Inferior parietal cortex (tissue), 1 donor: ENCODE measurements at regions not wholly inside any gene's neighbourhood (a gene's known extent, or its start where the extent isn't known, plus 50 kb on each side); places are given as distances from the start of the nearest gene placed in this dataset.
"Not testable (repeated sequence)": the region's sequence is repeated elsewhere in the genome, so short reads cannot be mapped to it uniquely, and the experiment has no call there.

ENCODE experiments used
- DNase-seq: peaks from one replicate; pipeline ENCODE4 v3.0.0-alpha.2; 2016; ENCODE audit errors: extremely low spot score

GRCh38 chr5:114952876-114953275 is 216.8 kb downstream of the TRIM36 start:
- no peak for DNase-seq

- no peak for DNase-seq
Measured at GRCh38 chr5:114949756-114950155, 220.0 kb downstream of the TRIM36 start.

- DNase-seq: peak; percentile 60
Measured at GRCh38 chr5:114948986-114949621, 220.6 kb downstream of the TRIM36 start.

- peak; percentile 29 for DNase-seq
Measured at GRCh38 chr5:114948363-114948762, 221.3 kb downstream of the TRIM36 start.

- no peak for DNase-seq
Measured at GRCh38 chr5:114940709-114941108, 229.0 kb downstream of the TRIM36 start.

GRCh38 chr5:114935490-114935889 is 234.2 kb downstream of the TRIM36 start:
- DNase-seq: no peak

- DNase-seq: no peak
Measured at GRCh38 chr5:114928644-114929462, 240.9 kb downstream of the TRIM36 start.

- DNase-seq: no peak
Measured at GRCh38 chr5:114924769-114925168, 244.9 kb downstream of the TRIM36 start.

- no peak for DNase-seq
Measured at GRCh38 chr5:114912189-114912920, 257.4 kb downstream of the TRIM36 start.

GRCh38 chr5:114910727-114911126 is 259.0 kb downstream of the TRIM36 start:
- DNase-seq: no peak

- DNase-seq: no peak
Measured at GRCh38 chr5:114909424-114909823, 260.3 kb downstream of the TRIM36 start.

GRCh38 chr5:114903767-114904166 is 265.9 kb downstream of the TRIM36 start:
- DNase-seq: no peak

- no peak for DNase-seq
Measured at GRCh38 chr5:114898602-114899001, 271.1 kb downstream of the TRIM36 start.

GRCh38 chr5:114883675-114884074 is 286.0 kb downstream of the TRIM36 start:
- no peak for DNase-seq

- peak; percentile 42 for DNase-seq
Measured at GRCh38 chr5:114859438-114859735, 310.3 kb downstream of the TRIM36 start.

GRCh38 chr5:114858665-114859437 is 310.9 kb downstream of the TRIM36 start:
- peak; percentile 27 for DNase-seq

GRCh38 chr5:114857941-114858551 is 311.7 kb downstream of the TRIM36 start:
- DNase-seq: peak; percentile 50

- not testable (repeated sequence) for DNase-seq
Measured at GRCh38 chr5:114844711-114845110, 325.0 kb downstream of the TRIM36 start.

GRCh38 chr5:114839360-114839759 is 330.3 kb downstream of the TRIM36 start:
- no peak for DNase-seq

- DNase-seq: no peak
Measured at GRCh38 chr5:114838937-114839336, 330.8 kb downstream of the TRIM36 start.

- DNase-seq: no peak
Measured at GRCh38 chr5:114830114-114830513, 339.6 kb downstream of the TRIM36 start.

- no peak for DNase-seq
Measured at GRCh38 chr5:114822863-114823262, 346.8 kb downstream of the TRIM36 start.
